Stimulated activated naive CD8-positive, alpha-beta T cell treated with anti-CD3 and anti-CD28 coated beads, Interleukin-15, Interleukin-2, amounts not matched to agents 100 ng/mL and 50 ng/mL, for 24 hours (primary cell): ENCODE measurements at regions not wholly inside any gene's neighbourhood (a gene's known extent, or its start where the extent isn't known, plus 50 kb on each side); places are given as distances from the start of the nearest gene placed in this dataset.

Experiments used
- H3K27ac Mint-ChIP-seq: one replicate; pipeline ENCODE4 v1.8.0; 2021; ENCODE audit warnings: mild to moderate bottlenecking, mixed read lengths
- H3K27me3 Mint-ChIP-seq: one replicate; pipeline ENCODE4 v1.8.0; 2021; ENCODE audit warnings: mixed read lengths
- H3K36me3 Mint-ChIP-seq: one replicate; pipeline ENCODE4 v1.8.0; 2021; ENCODE audit warnings: low read depth, mixed read lengths
- H3K4me1 Mint-ChIP-seq: one replicate; pipeline ENCODE4 v1.8.0; 2021; ENCODE audit warnings: low read depth, mixed read lengths
- H3K4me3 Mint-ChIP-seq: one replicate; pipeline ENCODE4 v1.8.0; 2021; ENCODE audit warnings: mild to moderate bottlenecking, mixed read lengths
- H3K9me3 Mint-ChIP-seq: one replicate; pipeline ENCODE4 v1.8.0; 2021; ENCODE audit warnings: mixed read lengths

GRCh38 chr2:238594796-238595749 is 168.3 kb downstream of the ASB1 start:
- Mint-ChIP-seq H3K4me3 (no peak overlapping the region), H3K9me3 (no peaks in the 10 kb centered on the region), H3K4me1 (no peaks in the 10 kb centered on the region), H3K27ac (no peak overlapping the region), H3K27me3 (no peaks in the 10 kb centered on the region), H3K36me3 (no peaks in the 10 kb centered on the region)

GRCh38 chr2:238595750-238596570 is 169.2 kb downstream of the ASB1 start:
- Mint-ChIP-seq H3K4me3 (no peak overlapping the region), H3K27ac (no peak overlapping the region), H3K9me3 (no peaks in the 10 kb centered on the region), H3K36me3 (no peaks in the 10 kb centered on the region), H3K4me1 (no peaks in the 10 kb centered on the region), H3K27me3 (no peaks in the 10 kb centered on the region)

- H3K27me3 Mint-ChIP-seq, result peaks cover 2% of the 10 kb centered on the region
- H3K27ac Mint-ChIP-seq, result no peak overlapping the region
- no peaks in the 10 kb centered on the region for H3K4me1 Mint-ChIP-seq
- H3K4me3 Mint-ChIP-seq, result no peak overlapping the region
- no peaks in the 10 kb centered on the region for H3K9me3 Mint-ChIP-seq
- H3K36me3 Mint-ChIP-seq, result no peaks in the 10 kb centered on the region
These were observed 170.1 kb downstream of the ASB1 start for GRCh38 chr2:238596571-238597551.

- Mint-ChIP-seq H3K27ac (no peak overlapping the region), H3K36me3 (no peaks in the 10 kb centered on the region)
These were observed 171.2 kb downstream of the ASB1 start for GRCh38 chr2:238597638-238598528.

GRCh38 chr2:238598802-238599530 is 172.2 kb downstream of the ASB1 start:
- Mint-ChIP-seq H3K4me1 (no peaks in the 10 kb centered on the region), H3K36me3 (no peaks in the 10 kb centered on the region), H3K27ac (no peak overlapping the region), H3K4me3 (no peak overlapping the region), H3K27me3 (peaks cover 11% of the 10 kb centered on the region), H3K9me3 (peaks cover 8% of the 10 kb centered on the region)

More at GRCh38 chr2:238597638-238598528, 171.2 kb downstream of the ASB1 start:
- peaks cover 4% of the 10 kb centered on the region for H3K27me3 Mint-ChIP-seq
- no peak overlapping the region for H3K4me3 Mint-ChIP-seq
- no peaks in the 10 kb centered on the region for H3K9me3 Mint-ChIP-seq
- H3K4me1 Mint-ChIP-seq, result no peaks in the 10 kb centered on the region

GRCh38 chr2:238599549-238600505 is 173.1 kb downstream of the ASB1 start:
- H3K36me3 Mint-ChIP-seq, result no peaks in the 10 kb centered on the region
- H3K4me1 Mint-ChIP-seq, result no peaks in the 10 kb centered on the region
- H3K9me3 Mint-ChIP-seq, result peaks cover 14% of the 10 kb centered on the region
- H3K4me3 Mint-ChIP-seq, result no peak overlapping the region
- peaks cover 17% of the 10 kb centered on the region for H3K27me3 Mint-ChIP-seq
- H3K27ac Mint-ChIP-seq, result no peak overlapping the region

GRCh38 chr2:238600506-238601432 is 174.0 kb downstream of the ASB1 start:
- Mint-ChIP-seq H3K36me3 (no peaks in the 10 kb centered on the region), H3K9me3 (peaks cover 14% of the 10 kb centered on the region), H3K4me3 (no peak overlapping the region)

GRCh38 chr2:238601433-238602222 is 174.9 kb downstream of the ASB1 start:
- Mint-ChIP-seq H3K4me3 (no peak overlapping the region), H3K27me3 (peaks cover 17% of the 10 kb centered on the region), H3K36me3 (no peaks in the 10 kb centered on the region), H3K4me1 (no peaks in the 10 kb centered on the region), H3K9me3 (peaks cover 14% of the 10 kb centered on the region), H3K27ac (no peak overlapping the region)

More at GRCh38 chr2:238600506-238601432, 174.0 kb downstream of the ASB1 start:
- H3K4me1 Mint-ChIP-seq, result no peaks in the 10 kb centered on the region
- no peak overlapping the region for H3K27ac Mint-ChIP-seq
- peaks cover 17% of the 10 kb centered on the region for H3K27me3 Mint-ChIP-seq

GRCh38 chr2:238602223-238602960 is 175.7 kb downstream of the ASB1 start:
- Mint-ChIP-seq H3K4me3 (no peak overlapping the region), H3K4me1 (no peaks in the 10 kb centered on the region), H3K36me3 (no peaks in the 10 kb centered on the region), H3K27me3 (peaks cover 18% of the 10 kb centered on the region), H3K9me3 (peaks cover 18% of the 10 kb centered on the region), H3K27ac (no peak overlapping the region)

- Mint-ChIP-seq H3K4me3 (no peak overlapping the region), H3K9me3 (peaks cover 27% of the 10 kb centered on the region), H3K27ac (no peak overlapping the region), H3K4me1 (no peaks in the 10 kb centered on the region), H3K36me3 (no peaks in the 10 kb centered on the region), H3K27me3 (peaks cover 23% of the 10 kb centered on the region)
These were observed 176.9 kb downstream of the ASB1 start for GRCh38 chr2:238603596-238603995.
